GM12801 (cell line): ENCODE measurements at regions not wholly inside any gene's neighbourhood (a gene's known extent, or its start where the extent isn't known, plus 50 kb on each side); places are given as distances from the start of the nearest gene placed in this dataset.

Experiments
- TF ChIP-seq, protein P1 (sequence below): IDR thresholded peaks from one replicate; pipeline ENCODE4 v1.5.1; 2011; ENCODE audit warnings: control low read depth; ENCODE audit not compliant: insufficient read length; ENCODE audit errors: extremely low read depth

DNA sequence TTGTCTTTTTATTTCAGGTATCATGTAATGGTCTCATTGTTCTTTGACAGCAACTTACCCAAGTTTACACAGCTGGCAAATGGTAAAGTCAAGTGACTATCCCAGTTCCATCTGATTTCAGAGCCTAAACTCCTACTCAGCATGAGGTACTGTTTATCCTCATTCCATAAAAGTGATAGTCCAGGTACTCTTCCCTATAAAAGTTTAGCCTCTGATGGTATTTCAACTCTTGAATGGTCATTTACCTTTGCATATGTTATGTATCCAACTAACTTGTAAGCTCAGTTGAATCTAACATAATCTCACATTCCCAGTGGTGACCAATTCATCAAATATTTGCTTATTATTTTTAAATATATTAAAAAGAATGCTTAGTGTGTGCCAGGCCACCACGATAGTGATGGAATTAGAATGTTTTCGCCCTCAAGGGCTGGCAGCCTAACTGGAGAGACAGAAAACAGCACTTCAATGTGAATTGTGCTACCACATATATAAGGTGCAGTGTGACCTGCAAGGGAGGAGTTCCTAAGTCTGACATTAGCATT is 307.1 kb downstream of the CTH start:
- TF ChIP-seq, protein P1, sequence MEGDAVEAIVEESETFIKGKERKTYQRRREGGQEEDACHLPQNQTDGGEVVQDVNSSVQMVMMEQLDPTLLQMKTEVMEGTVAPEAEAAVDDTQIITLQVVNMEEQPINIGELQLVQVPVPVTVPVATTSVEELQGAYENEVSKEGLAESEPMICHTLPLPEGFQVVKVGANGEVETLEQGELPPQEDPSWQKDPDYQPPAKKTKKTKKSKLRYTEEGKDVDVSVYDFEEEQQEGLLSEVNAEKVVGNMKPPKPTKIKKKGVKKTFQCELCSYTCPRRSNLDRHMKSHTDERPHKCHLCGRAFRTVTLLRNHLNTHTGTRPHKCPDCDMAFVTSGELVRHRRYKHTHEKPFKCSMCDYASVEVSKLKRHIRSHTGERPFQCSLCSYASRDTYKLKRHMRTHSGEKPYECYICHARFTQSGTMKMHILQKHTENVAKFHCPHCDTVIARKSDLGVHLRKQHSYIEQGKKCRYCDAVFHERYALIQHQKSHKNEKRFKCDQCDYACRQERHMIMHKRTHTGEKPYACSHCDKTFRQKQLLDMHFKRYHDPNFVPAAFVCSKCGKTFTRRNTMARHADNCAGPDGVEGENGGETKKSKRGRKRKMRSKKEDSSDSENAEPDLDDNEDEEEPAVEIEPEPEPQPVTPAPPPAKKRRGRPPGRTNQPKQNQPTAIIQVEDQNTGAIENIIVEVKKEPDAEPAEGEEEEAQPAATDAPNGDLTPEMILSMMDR, result no peak

DNA sequence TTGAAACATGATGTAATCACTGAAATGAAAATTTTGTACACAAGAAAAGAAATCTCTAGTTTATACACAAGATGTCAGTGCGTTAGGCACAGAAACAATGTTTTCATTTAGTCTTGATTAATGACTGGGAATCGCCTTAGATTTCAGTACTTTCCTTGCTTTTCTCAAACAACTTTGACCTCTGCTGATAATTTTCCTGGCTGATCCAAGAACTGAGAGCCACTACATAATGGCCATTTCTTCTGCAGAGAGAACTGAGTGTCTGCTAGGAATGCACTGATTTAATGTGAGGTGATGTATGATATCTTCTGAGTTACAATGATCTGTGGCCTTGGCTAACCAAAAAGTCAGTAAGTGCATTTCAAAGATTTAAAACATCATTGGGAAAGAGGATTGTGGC is 308.1 kb downstream of the CTH start:
- TF ChIP-seq, protein P1, result no peak

DNA sequence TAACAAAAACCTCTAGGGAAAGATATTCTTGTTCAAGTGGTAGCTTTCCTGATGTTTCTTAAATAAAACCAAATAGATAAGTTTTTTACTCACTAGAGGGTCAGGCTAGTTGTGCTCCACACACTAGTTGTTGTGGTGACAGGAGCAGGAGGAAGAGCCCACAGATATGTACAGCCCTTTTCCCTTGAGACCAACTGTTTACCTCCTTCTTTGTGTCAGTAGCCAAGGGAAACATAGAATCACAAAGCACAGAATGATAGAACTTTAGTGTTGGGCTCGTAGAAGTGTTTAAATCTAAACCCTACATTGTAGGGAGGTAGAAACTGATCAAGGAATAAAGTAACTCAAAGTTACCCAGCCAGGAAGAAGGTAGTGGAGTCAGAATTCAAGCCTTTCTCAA is 309.0 kb downstream of the CTH start:
- TF ChIP-seq, protein P1, result no peak

DNA sequence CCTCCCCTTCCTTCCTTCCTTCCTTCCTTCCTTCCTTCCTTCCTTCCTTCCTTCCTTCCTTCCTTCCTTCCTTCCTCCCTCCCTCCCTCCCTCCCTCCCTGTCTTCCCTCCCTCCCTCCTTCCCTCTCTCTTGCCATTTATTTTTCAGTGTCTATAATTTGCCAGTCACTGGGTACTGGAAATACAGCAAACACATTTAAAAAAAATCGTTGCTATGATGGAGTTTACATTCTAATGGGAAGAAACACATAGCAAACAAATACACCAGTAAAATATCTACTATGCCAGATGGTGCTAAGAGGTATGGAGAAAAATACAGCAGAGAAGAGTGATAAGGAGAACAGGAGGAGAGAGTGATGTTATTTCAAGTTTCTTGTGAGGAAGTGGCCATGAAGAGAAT is 309.5 kb downstream of the CTH start:
- TF ChIP-seq, protein P1, result no peak

DNA sequence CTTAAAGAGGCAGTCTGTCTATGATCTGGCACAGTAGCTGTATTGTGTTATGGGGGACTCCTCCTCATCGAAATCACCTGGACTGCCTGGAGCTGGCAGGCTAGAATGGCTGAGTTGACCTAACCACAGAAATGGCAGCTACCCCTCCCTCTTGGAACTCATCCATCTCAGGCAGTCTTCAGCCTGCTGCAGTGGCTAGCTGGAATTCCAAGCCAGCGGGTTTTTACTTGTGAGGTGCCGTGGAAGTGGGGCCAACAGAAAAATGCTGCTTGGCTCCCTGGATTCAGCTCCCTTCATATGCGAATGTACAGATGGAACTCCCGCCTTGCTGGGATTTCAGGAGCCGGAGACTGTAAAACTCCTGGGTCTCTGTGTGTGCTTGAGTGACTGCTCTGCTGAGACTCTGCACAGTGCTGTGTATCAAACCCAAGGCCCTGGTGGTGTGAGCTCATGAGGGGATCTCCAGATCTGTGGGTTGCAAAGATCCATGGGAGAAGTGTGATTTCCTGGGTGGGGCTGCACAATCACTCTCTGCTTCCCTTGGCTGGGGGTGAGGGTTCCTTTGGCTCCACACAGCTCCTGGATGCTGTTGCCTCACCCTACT is 316.9 kb downstream of the CTH start:
- TF ChIP-seq, protein P1, result no peak

DNA sequence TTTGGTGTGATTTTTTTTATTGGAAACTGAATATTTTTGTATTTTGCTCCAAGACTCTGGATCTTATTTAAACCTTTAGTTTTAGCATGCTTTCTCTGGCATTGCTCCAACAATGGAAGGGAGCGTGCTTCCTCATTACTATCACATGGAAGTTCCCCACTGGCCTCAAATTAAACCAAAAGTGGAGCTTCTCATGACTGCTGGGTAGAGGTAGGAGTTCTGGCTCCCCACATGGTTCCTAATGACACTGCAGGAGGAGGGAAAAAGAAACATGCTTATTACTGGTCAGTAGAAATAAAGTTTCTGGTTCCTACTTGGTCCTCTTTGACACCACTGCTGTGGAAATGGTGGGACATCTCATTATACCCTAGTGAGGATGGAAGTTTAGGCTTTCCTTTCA is 310.5 kb downstream of the PTGER3 start:
- TF ChIP-seq, protein P1, result no peak

DNA sequence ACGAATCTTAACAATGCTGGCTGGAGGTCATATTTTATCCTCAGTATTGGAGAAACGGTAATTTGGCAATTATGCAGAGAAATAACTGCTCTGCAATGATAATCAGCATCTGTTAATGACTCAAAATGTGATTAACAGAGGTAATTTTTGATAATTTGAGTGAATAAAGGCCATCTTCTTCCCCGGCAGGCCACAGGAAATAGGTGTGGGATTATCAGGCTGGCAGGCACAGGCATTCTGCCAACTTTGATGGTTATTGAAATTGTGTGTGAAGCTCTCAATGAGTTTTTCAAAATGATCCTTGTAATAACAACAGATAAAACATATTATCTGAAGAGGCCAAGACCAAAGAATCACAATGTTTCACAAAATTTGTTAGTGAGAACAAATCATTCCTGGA is 309.0 kb downstream of the PTGER3 start:
- TF ChIP-seq, protein P1, result no peak

DNA sequence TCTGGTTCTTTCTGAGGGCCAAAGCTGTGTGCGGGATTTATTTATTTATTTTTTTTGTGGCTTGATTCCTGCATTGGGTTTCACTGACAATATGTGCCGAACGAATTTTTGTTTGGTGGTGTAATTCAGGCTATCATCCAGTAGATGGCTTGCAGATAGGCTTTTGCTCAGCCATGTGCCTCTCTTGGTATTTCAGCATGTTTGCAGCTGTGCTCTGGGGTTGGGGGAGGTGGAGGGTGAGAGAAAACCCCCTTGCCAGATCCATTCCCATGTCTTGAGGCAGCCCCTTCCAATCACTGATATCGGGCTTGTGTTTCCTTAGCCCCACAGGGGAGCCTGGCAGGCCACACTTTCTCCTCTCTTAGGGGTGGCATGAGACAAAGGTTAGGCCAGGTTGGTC is 302.4 kb downstream of the PTGER3 start:
- TF ChIP-seq, protein P1, result no peak
